BJ (cell line): ENCODE measurements at regions not wholly inside any gene's neighbourhood (a gene's known extent, or its start where the extent isn't known, plus 50 kb on each side); places are given as distances from the start of the nearest gene placed in this dataset.

Experiments used
- CTCF ChIA-PET: fragments of 350-600 bp; formaldehyde crosslinking; extraction: SDS; loops from one replicate; lab custom pipeline; 2021; ENCODE audit warnings: antibody characterized with exemption, inconsistent platforms; lab: Yijun Ruan, JAX
- POLR2A ChIA-PET: fragments of 300-600 bp; sonication (Branson Sonifier 250); formaldehyde crosslinking; extraction: SDS; loops from one replicate; lab custom pipeline; 2021; ENCODE audit warnings: antibody characterized with exemption; lab: Charles Lee
- DNase-seq: peaks from one replicate; pipeline ENCODE4 v3.0.0-alpha.2; 2011; ENCODE audit warnings: low read depth
- H3K27me3 ChIP-seq: 2 replicates; pipeline ENCODE4 v1.6.0; 2011; ENCODE audit warnings: low read length; ENCODE audit not compliant: control insufficient read depth, insufficient read depth
- H3K36me3 ChIP-seq: 2 replicates; pipeline ENCODE4 v1.5.1; 2011; ENCODE audit warnings: low read length; ENCODE audit not compliant: control insufficient read depth, insufficient read depth
- H3K4me3 ChIP-seq: 2 replicates; pipeline ENCODE4 v1.5.1; 2011; ENCODE audit warnings: low read depth, mild to moderate bottlenecking, control low read depth, low read length
- CTCF ChIP-seq: IDR thresholded peaks from 2 replicates; pipeline ENCODE4 v1.5.1; 2011; ENCODE audit warnings: low read depth, mild to moderate bottlenecking, control low read depth, inconsistent platforms, low read length, moderate library complexity; ENCODE audit not compliant: insufficient read depth

- no peaks in the 10 kb centered on the region for H3K27me3 ChIP-seq
- POLR2A ChIA-PET: interaction anchor here (0.6 kb wide), 1 partner anchor 495 kb away, joined by 3 read pairs; no protein-coding TSS in a partner anchor
These were observed 409.8 kb upstream of the ZMIZ1 start for GRCh38 chr10:78658645-78659597.

GRCh38 chr10:78659598-78659967, 409.2 kb upstream of the ZMIZ1 start:
- Histone ChIP-seq H3K36me3 (no peaks in the 10 kb centered on the region), H3K4me3 (no peak overlapping the region), H3K27me3 (no peaks in the 10 kb centered on the region)
- POLR2A ChIA-PET: interaction anchor here (0.6 kb wide), 1 partner anchor 496 kb away, joined by 3 read pairs; no protein-coding TSS in a partner anchor
- TF ChIP-seq CTCF: no peak
- CTCF ChIA-PET: interaction anchor here (1.0 to 4.6 kb wide), 4 partner anchors 11 to 81 kb away, joined by 3 to 19 read pairs (median 8); no protein-coding TSS in a partner anchor
- no peak for DNase-seq

More at GRCh38 chr10:78658645-78659597, 409.8 kb upstream of the ZMIZ1 start:
- Histone ChIP-seq H3K4me3 (no peak overlapping the region), H3K36me3 (no peaks in the 10 kb centered on the region)
- CTCF ChIA-PET: interaction anchor here (1.0 to 4.6 kb wide), 14 partner anchors 10 to 612 kb away, joined by 3 to 19 read pairs (median 4); no protein-coding TSS in a partner anchor
- TF ChIP-seq CTCF: no peak
- DNase-seq: no peak

GRCh38 chr10:78660446-78661106, 408.2 kb upstream of the ZMIZ1 start:
- POLR2A ChIA-PET: no interaction called here
- CTCF ChIA-PET: interaction anchor here (1.7 kb wide), 1 partner anchor 20 kb away, joined by 3 read pairs; no protein-coding TSS in a partner anchor
- DNase-seq: no peak
- no peak for TF ChIP-seq CTCF
- Histone ChIP-seq H3K27me3 (no peaks in the 10 kb centered on the region; the same call in 1 of the 2 replicates), H3K4me3 (no peak overlapping the region), H3K36me3 (no peaks in the 10 kb centered on the region)

GRCh38 chr10:78663721-78664120, 405.0 kb upstream of the ZMIZ1 start:
- DNase-seq: no peak
- Histone ChIP-seq H3K36me3 (no peaks in the 10 kb centered on the region), H3K4me3 (no peak overlapping the region), H3K27me3 (no peaks in the 10 kb centered on the region; the same call in 1 of the 2 replicates)
- CTCF ChIA-PET: interaction anchor here (2.8 kb wide), 1 partner anchor 10 kb away, joined by 16 read pairs; no protein-coding TSS in a partner anchor
- TF ChIP-seq CTCF: no peak
- POLR2A ChIA-PET: no interaction called here
